Immature natural killer cell (primary cell): ENCODE measurements at regions not wholly inside any gene's neighbourhood (a gene's known extent, or its start where the extent isn't known, plus 50 kb on each side); places are given as distances from the start of the nearest gene placed in this dataset.

Experiments
- DNase-seq, 3 donors: peaks; one replicate each; pipeline ENCODE4 v3.0.0; 2022; ENCODE audit warnings: mixed read lengths in 1 of 3
- H3K27ac Mint-ChIP-seq, 6 donors: one replicate each; pipeline ENCODE4 v1.8.0; 2020; ENCODE audit warnings: mixed read lengths in 6 of 6, mild to moderate bottlenecking in 5 of 6, inconsistent platforms in 4 of 6, moderate library complexity in 3 of 6
- H3K27me3 Mint-ChIP-seq, 3 donors: one replicate each; pipeline ENCODE4 v1.8.0; 2020 to 2021; ENCODE audit warnings: low read depth in 3 of 3, mild to moderate bottlenecking in 3 of 3, mixed read lengths in 3 of 3, moderate library complexity in 3 of 3, inconsistent platforms in 1 of 3
- H3K36me3 Mint-ChIP-seq, 3 donors: one replicate each; pipeline ENCODE4 v1.8.0; 2020; ENCODE audit warnings: mixed read lengths in 3 of 3, inconsistent platforms in 2 of 3, mild to moderate bottlenecking in 2 of 3
- H3K4me1 Mint-ChIP-seq, 2 donors: one replicate each; pipeline ENCODE4 v1.8.0; 2020; ENCODE audit warnings: inconsistent platforms in 2 of 2, mild to moderate bottlenecking in 2 of 2, mixed read lengths in 2 of 2, moderate library complexity in 1 of 2
- H3K4me3 Mint-ChIP-seq, 5 donors: one replicate each; pipeline ENCODE4 v1.8.0; 2020; ENCODE audit warnings: mild to moderate bottlenecking in 5 of 5, mixed read lengths in 5 of 5, inconsistent platforms in 3 of 5, moderate library complexity in 3 of 5
- H3K9me3 Mint-ChIP-seq, 6 donors: one replicate each; pipeline ENCODE4 v1.8.0; 2020; ENCODE audit warnings: mild to moderate bottlenecking in 6 of 6, mixed read lengths in 6 of 6, inconsistent platforms in 4 of 6, moderate library complexity in 3 of 6

DNA sequence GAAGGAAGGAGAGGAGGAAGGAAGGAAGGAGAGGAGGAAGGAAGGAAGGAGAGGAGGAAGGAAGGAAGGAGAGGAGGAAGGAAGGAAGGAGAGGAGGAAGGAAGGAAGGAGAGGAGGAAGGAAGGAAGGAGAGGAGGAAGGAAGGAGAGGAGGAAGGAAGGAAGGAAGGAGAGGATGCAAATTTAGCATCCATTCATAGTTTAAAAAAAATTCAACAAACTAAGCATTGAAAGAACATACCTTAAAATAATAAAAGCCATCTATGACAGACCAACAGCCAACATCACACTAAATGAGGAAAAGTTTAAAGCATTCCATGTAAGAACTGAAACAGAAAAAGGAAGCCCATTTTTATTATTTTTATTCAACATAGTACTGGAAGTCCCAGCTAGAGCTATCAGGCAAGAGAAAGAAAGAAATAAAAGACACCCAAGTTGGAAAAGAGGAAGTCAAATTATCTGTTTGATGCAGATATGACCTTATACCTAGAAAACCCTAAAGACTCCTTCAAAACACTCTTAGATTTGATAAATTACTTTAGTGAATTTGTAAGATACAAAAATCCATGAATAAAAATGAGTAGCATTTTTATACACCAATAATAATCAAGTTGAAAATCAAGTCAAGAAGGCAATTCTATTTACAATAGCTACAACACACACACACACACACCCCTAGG lies 52.2 kb upstream of the FXR1 start:
- peaks cover 0 to 9% (median 7%) of the 10 kb centered on the region in 6 donors for H3K9me3 Mint-ChIP-seq
- no peaks in the 10 kb centered on the region for H3K4me1 Mint-ChIP-seq
- no peak overlapping the region for H3K4me3 Mint-ChIP-seq
- peaks cover 3 to 11% (median 6%) of the 10 kb centered on the region in 3 donors for H3K27me3 Mint-ChIP-seq
- no peak overlapping the region for H3K27ac Mint-ChIP-seq
- no peak for DNase-seq
- H3K36me3 Mint-ChIP-seq = peaks cover 0 to 4% (median 0%) of the 10 kb centered on the region in 3 donors
